Choroid plexus epithelial cell (primary cell): ENCODE measurements at regions not wholly inside any gene's neighbourhood (a gene's known extent, or its start where the extent isn't known, plus 50 kb on each side); places are given as distances from the start of the nearest gene placed in this dataset.
"Not testable (repeated sequence)": the region's sequence is repeated elsewhere in the genome, so short reads cannot be mapped to it uniquely, and the experiment has no call there.

Source experiments
- DNase-seq: peaks from one replicate; pipeline ENCODE4 v3.0.0-alpha.2; 2010; ENCODE audit warnings: low read depth
- H3K4me3 ChIP-seq: 2 replicates; pipeline ENCODE4 v1.5.1; 2011; ENCODE audit warnings: low read depth, mild to moderate bottlenecking, control low read depth, low read length, moderate library complexity
- TF ChIP-seq, protein P1 (sequence below): conservative IDR thresholded peaks from 2 replicates; pipeline ENCODE4 v1.5.1; 2011; ENCODE audit warnings: low read depth, mild to moderate bottlenecking, control low read depth, inconsistent platforms, low read length, moderate library complexity

GRCh38 chr3:170670504-170670903 lies 84.6 kb upstream of the SLC7A14 start:
- DNase-seq = peak; percentile 35
- TF ChIP-seq, protein P1, sequence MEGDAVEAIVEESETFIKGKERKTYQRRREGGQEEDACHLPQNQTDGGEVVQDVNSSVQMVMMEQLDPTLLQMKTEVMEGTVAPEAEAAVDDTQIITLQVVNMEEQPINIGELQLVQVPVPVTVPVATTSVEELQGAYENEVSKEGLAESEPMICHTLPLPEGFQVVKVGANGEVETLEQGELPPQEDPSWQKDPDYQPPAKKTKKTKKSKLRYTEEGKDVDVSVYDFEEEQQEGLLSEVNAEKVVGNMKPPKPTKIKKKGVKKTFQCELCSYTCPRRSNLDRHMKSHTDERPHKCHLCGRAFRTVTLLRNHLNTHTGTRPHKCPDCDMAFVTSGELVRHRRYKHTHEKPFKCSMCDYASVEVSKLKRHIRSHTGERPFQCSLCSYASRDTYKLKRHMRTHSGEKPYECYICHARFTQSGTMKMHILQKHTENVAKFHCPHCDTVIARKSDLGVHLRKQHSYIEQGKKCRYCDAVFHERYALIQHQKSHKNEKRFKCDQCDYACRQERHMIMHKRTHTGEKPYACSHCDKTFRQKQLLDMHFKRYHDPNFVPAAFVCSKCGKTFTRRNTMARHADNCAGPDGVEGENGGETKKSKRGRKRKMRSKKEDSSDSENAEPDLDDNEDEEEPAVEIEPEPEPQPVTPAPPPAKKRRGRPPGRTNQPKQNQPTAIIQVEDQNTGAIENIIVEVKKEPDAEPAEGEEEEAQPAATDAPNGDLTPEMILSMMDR = no peak
- H3K4me3 ChIP-seq = no peak overlapping the region

GRCh38 chr3:170662986-170663385 lies 77.1 kb upstream of the SLC7A14 start:
- not testable (repeated sequence) for H3K4me3 ChIP-seq, DNase-seq

GRCh38 chr3:170660139-170660538 lies 74.3 kb upstream of the SLC7A14 start:
- H3K4me3 ChIP-seq = no peak overlapping the region
- TF ChIP-seq, protein P1 = no peak
- DNase-seq = no peak

- TF ChIP-seq, protein P1 = no peak
- DNase-seq = no peak
- no peak overlapping the region for H3K4me3 ChIP-seq
These were observed 71.4 kb upstream of the SLC7A14 start for GRCh38 chr3:170657312-170657711.

DNA sequence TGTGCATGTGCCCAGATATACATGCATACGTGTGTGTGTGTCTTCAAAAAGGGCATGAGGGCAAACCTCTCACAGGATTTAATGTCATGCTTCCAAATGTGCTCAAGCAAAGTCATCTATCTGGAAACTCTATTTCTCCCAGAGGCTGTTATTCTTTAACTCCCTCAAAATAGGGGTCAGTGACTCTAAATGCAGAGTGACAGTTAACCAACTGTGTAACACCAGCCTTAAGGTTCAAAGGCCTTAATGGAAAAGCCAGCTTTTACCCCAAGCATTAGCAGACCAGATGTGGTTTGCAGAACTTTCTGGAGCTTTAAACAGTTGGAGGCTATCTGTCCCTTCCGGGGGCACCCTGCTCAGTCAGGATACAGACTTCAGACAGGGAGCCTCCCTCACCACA lies 70.4 kb upstream of the SLC7A14 start:
- no peak overlapping the region for H3K4me3 ChIP-seq
- TF ChIP-seq, protein P1 = no peak
- DNase-seq = no peak

DNA sequence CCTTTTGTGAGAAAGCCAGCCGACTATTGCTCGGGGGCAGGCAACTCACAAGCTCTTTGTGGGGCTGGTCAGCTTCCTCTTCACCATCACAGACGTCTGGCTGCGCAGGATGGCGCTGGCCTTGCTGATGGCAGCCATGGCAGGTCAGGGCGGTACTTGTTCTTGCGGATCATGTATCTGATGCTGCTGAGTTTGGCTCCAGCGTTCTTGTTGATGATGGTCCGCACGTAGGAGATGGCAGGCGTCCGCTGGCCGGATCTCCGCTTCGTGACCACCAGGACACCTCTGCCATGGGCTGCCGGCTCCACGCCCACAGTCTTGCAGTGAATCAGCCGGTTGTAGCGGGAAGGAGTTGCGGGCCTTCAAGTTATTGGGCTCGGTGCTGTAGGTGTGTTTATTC lies 67.9 kb upstream of the SLC7A14 start:
- no peak for DNase-seq
- H3K4me3 ChIP-seq = no peak overlapping the region
- TF ChIP-seq, protein P1 = no peak

- TF ChIP-seq, protein P1 = no peak
These were observed 65.5 kb upstream of the SLC7A14 start for GRCh38 chr3:170651260-170651845.

DNA sequence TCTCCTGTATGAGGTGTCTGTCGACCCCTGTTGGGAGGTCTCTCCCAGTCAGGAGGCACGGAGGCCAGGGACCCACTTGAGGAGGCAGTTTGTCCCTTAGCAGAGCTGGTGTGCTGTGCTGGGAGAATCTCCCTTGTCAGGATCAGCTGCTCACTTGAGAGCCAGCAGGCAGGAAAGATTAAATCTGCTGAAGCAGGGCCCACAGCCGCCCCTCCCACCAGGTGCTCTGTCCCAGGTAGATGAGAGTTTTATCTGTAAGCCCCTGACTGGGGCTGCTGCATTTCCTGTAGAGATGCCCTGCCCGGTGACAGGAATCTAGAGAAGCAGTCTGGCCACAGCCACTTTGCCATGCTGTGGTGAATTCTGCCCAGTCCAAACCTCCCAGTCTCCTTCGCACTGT lies 64.7 kb upstream of the SLC7A14 start:
- DNase-seq, H3K4me3 ChIP-seq: not testable (repeated sequence)

More at GRCh38 chr3:170651260-170651845, 65.5 kb upstream of the SLC7A14 start:
- no peak for DNase-seq
- H3K4me3 ChIP-seq = no peak overlapping the region
